NCI-H446 treated with DMSO at 0.1 percent for 48 hours (cell line): ENCODE measurements at regions not wholly inside any gene's neighbourhood (a gene's known extent, or its start where the extent isn't known, plus 50 kb on each side); places are given as distances from the start of the nearest gene placed in this dataset.

Source experiments
- DNase-seq: peaks from one replicate; lab custom pipeline; 2025; lab: John Stamatoyannopoulos, UW

DNA sequence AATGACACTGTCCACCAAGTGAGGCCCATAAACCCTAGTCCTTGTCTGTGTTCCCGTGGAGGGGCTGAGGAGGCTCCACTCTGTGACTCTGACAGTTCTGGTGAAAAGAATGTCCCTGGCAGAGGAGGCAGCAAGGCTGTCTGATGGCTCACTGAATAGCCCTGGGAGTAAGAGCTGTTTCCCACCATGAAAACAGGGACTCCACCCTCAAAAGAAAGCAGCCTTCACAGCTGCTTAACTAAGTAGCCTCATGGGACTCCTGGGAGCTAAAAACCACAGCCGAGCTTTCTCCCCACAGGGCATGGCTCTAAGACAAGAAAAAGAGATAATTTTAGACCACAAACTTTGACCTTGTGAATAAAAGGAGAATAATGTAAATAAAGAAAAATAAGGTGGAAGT lies 135.1 kb upstream of the FRY start:
- DNase-seq, result no peak

DNA sequence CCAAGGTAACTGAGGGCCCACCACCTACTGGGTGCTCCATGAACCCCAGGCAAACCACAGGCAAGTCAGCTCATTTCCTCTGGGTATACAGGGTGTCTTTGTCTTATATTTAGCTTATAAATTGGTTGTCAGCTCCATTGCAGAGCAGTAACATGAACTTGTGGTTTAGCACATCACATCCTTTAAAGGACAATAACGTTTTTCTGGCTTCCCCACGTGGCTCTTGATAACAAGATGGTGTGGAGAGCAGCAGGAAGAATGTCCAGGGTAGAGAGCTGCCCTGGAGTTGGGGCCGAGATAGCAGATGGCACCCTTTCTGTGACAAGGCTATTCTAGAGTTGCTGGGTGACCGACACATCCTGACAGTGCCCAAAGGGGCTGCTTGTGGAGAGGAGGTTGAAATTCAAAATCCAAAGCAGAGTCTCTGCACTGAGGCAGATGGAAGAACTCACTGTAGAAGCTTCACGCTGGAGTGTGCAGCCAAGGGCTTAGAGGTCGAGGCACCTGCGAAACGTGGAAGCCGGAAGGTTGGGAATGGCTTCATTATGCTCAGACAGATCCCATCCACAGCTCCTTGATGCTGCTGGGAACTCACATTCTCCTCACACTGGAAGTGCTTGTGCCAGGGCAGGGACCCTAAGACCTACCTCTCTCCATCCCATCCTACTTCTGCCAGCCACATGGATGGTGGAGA lies 133.0 kb upstream of the FRY start:
- no peak for DNase-seq

GRCh38 chr13:31901985-31902384 lies 129.6 kb upstream of the FRY start:
- no peak for DNase-seq

- no peak for DNase-seq
These were observed 128.3 kb upstream of the FRY start for GRCh38 chr13:31903111-31903815.

- no peak for DNase-seq
These were observed 126.4 kb upstream of the FRY start for GRCh38 chr13:31904941-31905824.

DNA sequence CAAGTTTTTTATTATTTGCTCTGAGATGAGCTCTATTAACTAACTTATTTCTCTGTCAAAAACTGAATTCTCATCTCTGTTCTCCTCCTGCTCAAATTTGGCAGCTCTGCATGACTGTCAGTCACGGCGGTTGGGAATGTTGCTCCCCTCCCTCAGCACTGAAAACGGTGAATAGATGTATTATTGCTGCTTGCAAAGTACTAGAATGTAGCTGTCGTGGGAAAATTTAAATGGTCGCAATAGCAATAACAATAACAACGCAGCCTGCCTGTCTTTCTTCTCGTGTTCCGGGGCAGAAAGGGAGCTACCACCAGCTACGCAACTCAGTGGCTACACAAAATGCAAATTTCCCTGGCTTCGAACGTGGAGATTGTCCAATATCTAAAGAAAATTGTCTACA lies 125.6 kb upstream of the FRY start:
- no peak for DNase-seq

- DNase-seq, result no peak
These were observed 122.7 kb upstream of the FRY start for GRCh38 chr13:31908696-31909411.

DNA sequence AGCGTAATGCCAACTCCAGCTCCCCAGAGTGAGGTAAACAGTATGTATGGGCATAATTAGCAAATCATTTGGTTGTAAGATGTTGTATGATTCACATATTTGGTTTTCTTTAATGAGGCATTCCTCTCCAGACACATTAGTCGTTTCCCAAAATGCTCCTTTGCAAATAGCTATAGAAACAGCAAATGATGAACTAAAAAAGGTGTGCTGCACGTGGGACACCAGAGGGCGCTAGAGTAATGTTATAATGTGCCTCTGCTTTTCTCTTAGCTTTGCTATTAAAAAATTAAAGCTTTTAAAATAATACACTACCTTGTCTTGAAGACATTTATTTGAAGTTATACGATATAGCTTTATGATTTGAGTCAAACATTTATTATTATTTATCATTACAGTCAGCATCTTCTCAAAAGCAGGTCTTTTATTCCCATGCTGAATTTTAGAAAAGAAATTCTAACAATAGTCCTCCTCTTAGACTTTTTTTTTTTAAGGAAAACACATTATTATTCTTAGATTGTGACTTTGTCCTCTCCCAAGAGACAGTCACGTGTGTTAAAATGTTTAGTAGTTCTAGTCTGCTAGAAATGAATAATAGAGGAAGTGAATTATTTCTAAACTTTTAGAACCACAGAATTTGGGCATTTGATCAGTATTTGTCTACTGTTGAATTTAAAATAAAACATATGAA lies 121.6 kb upstream of the FRY start:
- peak; percentile 50 for DNase-seq

DNA sequence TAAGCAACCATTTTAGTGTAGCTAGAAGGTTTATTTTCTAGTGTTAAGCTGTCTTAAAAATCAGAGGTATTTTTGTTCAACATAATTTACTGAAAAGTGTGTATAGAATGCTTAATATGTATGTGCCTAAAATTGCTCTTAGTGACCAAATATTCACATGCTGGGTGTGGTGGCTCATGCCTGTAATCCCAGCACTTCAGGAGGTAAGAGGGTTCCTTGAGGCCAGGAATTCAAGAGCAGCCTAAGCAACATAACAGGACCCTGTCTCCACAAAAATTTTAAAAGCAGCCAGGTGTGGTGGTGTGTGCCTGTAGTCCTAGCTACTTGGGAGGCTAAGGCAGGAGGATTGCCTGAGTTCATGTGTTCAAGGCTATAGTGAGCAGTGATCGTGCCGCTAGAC lies 120.9 kb upstream of the FRY start:
- no peak for DNase-seq

DNA sequence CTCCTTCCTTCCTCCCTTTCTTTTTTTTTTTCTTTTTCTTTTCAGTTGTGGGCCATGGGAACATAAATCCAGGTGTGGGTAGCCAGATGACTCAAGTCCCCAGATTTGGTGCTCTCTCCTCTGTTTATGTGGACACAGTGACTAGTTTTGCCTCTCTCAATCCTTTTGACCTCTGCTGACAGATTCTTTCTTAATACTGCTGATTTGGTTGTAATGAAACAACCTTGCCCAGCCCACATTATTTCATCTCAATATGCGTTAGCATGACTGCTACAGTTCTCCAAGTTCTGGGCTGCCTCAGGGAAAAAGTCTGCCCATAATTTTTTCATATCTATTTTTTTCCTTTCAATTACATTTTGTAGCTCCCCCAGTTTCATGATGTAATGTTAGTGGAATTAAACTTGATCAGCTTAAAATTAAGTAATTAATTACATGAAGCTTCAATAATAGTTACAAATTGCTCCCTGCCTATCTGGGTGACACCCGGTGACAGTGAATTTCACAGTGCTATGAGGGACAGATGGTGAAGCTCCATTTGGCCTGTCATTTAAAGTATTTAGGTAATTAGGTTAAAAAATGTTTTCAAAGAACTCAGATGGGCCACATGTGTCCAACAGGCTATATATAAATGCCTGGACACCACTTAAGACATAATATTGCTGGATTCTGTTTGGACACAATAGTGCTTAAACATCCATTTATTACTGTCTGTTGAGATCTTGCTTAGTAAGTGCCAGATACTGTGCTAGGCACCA lies 118.8 kb upstream of the FRY start:
- DNase-seq, result no peak

- no peak for DNase-seq
These were observed 118.1 kb upstream of the FRY start for GRCh38 chr13:31913459-31913858.

GRCh38 chr13:31914843-31915242 lies 116.7 kb upstream of the FRY start:
- no peak for DNase-seq

DNA sequence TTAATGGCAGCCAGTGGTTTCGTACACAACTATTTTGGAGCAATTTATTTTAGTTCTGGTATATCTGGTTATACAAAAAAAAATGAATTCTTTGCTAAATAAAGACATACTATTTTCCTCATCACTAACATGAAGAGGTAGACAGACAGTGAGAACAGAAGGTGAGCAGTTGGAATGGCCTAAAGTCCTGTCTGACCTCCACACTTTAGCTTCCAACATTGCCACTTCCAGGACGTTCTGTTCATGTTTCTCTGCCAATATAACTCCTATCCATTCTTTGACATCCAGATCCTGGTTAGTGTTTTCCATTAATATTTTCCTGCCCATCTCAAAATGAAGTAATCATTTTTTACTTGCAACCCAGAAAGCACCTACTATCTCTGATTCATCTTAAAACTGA lies 112.9 kb upstream of the FRY start:
- no peak for DNase-seq

GRCh38 chr13:31919241-31919640 lies 112.3 kb upstream of the FRY start:
- DNase-seq, result no peak

GRCh38 chr13:31919971-31920726 lies 111.4 kb upstream of the FRY start:
- DNase-seq, result no peak

GRCh38 chr13:31920727-31921100 lies 110.9 kb upstream of the FRY start:
- DNase-seq, result no peak

DNA sequence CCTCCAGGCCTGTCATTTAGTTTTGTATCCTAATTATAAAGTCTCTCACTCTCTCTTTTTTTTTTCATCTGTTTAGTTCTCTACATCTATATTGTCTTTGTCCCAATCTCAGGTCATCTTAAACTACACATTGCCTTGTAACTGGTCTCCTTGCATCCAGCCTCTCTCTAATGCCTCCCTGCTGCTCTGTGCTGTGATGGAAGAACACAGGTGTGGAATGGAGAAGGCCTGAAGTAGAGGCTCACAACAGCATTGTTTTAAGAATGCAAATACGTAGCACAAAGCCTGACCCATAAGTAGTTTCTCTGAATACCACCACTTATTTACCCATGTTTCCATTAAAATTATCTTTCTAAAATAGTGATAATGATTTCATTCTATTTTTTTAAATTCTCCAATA lies 108.8 kb upstream of the FRY start:
- no peak for DNase-seq

GRCh38 chr13:31923134-31923763 lies 108.3 kb upstream of the FRY start:
- DNase-seq, result no peak

GRCh38 chr13:31925079-31925478 lies 106.5 kb upstream of the FRY start:
- DNase-seq, result no peak

GRCh38 chr13:31927219-31927653 lies 104.3 kb upstream of the FRY start:
- no peak for DNase-seq
